GM18861 (cell line): ENCODE measurements at regions not wholly inside any gene's neighbourhood (a gene's known extent, or its start where the extent isn't known, plus 50 kb on each side); places are given as distances from the start of the nearest gene placed in this dataset.
A peak's percentile ranks its signal among the peaks of the same experiment; 100 is the strongest.

Experiments
- ATAC-seq: cut with Tn5 transposase; IDR thresholded peaks from one replicate; pipeline ENCODE4 v1.9.1; 2021; ENCODE audit not compliant: unreplicated experiment

DNA sequence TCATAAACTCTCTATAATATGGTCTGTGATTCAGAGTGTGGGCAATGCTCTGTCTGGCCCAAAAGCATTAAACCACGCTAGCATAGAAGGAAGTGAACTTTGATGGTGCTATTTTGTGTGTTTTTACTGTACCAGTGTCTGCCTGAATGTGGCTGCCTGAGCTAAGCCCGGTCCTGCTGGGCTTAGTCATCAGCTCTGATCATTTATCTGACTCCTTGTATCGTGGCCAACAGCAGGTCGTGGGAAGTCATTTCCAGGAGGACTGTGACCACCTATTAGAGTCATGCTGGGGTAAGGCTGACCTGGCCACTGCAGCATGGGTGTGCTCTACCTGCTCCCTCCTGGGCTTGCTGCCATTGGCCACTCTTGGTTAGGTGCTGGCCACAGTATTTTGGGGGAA, 239.1 kb upstream of the CEP162 start:
- ATAC-seq, result no peak

- no peak for ATAC-seq
Observed at GRCh38 chr6:84464471-84464870, 237.0 kb upstream of the CEP162 start.

DNA sequence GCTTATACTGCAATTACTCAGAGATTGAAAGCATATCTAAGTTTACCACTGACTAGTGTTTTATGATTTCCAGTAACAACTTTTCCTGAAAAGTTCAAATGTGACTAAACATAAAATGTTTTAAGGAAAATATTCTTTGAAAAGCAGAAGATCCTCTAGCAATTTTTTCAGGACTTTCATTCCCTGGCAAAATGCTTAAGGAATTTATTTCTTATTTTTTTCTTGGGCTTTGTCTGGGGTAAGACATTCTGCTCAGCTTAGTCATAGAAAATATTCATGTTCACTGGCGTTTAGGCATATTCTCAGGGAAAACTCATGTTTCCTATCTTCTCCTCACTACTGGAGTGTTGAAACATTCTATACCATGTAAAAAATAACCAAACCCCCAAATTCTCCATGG, 235.3 kb upstream of the CEP162 start:
- ATAC-seq, result no peak

DNA sequence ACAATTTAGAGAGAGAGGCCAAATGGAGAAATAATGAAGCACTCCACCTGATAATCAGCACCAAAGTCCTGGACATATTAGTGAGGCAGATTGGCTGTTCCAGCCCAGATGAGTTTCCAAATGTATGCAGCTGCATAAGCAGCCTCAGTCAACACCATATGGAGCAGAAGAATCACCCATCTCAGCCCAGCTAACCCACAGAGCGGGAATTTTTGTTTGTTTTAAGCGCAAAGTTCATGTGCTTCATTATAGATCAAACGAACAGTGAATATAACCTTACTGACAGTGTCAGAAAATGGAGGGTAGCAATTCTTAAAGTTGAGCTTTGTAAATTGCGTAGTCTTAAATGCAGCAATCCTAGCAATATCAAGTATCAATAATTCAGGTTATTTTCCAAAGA, 234.0 kb upstream of the CEP162 start:
- ATAC-seq, result no peak

DNA sequence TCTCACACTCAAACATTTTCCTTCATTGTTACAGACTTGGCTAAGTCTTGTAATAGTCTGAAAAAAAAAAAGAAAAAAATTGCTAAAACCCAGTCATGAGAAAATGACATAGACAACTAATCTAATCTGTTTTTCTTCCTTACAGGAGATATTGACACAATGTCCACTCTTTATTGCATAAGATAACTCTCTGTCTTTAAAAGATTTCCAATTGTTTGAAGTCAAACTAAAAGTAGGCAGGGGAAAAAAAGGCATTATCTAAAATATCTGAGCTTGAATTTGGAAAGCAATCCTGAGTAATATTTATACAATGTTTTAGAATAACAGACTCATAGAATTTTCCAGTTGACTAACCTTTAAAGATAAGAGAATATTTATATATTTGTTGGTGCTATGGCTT, 233.0 kb upstream of the CEP162 start:
- no peak for ATAC-seq

DNA sequence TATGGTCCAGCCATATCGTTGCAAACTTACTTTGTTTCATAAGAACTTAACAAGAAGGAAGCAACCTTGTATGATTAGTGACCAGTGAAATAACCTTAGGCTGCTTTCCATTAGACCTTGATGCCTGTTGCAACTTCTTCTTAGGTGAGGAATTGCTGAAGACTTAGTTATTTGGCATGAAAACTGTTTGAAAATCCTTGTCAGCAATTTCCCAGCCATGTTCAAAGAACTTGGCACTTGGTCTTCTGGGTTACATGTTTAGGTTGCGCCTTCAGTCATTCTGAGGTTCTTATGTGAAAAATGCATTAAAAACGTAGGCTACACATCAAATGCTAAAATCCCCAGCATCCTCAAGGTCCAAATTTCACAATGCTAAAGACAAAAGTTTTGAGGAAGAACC, 232.0 kb upstream of the CEP162 start:
- no peak for ATAC-seq

DNA sequence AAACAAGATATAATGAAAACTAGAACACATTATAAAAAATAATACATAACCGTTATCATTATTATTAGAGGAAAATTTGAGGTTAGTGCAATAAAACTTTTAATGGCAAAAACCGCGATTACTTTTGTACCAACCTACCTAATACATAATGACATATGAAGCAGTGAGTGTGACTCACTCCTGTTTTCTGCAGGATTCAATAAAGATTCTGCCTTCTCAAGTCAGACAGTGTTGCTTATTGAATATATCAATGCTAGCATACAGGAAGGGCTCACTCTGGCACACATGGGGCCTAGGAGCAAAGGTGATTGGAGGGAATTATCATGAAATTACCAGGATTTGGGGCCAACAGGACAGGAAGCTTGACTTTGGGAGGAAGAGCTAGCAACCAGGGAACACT, 230.8 kb upstream of the CEP162 start:
- no peak for ATAC-seq

- ATAC-seq, result no peak
Observed at GRCh38 chr6:84457276-84457675, 229.8 kb upstream of the CEP162 start.

GRCh38 chr6:84456803-84457202, 229.4 kb upstream of the CEP162 start:
- ATAC-seq, result no peak

DNA sequence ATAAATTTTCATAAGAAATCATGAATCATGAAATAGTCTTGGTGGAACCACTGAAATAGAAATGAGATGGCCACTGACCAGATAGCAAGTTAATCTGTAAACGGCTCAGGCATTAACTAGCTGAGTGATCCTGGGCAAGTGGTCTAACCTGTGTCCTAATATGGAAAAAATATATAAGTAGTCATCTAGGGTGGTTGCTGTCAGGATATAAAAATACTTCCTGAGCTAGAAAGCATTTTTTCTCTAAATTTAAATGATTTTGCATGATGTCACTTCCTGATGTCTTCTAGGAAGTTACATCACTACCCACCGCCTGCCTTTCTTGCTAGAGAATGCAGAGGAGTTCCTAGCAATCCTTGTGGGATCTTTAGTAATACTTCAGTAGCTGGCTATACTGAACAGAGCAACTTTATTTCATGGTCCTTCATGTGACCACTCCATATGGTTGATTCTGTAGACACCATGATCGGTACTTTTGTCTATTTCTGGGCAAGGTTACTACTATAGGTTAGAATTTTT, 228.1 kb upstream of the CEP162 start:
- ATAC-seq, result no peak

DNA sequence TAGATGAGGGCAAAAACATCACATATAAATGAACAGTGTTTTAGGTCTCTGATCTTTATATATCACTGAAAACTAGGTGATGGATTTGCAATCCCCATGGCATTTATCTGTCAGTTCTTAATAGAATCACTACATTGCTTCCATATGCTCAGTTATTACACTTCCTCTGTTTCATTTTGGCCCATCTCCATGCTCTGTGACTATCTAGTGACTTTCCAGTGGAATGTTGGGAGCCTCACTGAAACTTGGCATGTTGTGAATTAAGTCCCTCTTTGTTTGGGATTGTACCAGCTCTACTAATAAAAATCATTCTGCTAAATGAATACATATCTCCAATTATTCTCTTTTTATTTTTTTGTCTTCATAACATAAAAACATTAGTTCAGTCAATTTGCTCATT, 226.1 kb upstream of the CEP162 start:
- no peak for ATAC-seq

- ATAC-seq, result no peak
Observed at GRCh38 chr6:84450018-84450417, 222.6 kb upstream of the CEP162 start.

DNA sequence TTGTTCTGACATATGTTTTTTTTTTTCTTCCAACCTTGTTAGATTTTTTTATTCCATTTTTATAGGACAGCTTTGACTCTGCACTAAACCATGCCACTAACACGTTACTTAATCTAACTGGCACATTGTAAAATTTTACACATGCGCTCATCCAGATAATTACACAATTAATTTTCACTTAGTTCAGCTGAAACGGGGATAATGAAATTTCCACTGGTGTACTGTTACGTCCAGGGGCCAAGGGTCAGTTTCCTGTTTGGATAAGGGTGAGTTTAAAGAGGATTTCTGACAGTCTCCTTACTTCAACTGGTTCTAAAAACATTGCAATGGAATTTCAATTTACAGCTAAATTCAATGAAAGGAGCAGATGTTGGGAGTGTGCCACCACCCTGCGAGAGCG, 221.8 kb upstream of the CEP162 start:
- ATAC-seq, result no peak

- ATAC-seq, result no peak
Observed at GRCh38 chr6:84448331-84448730, 220.9 kb upstream of the CEP162 start.

DNA sequence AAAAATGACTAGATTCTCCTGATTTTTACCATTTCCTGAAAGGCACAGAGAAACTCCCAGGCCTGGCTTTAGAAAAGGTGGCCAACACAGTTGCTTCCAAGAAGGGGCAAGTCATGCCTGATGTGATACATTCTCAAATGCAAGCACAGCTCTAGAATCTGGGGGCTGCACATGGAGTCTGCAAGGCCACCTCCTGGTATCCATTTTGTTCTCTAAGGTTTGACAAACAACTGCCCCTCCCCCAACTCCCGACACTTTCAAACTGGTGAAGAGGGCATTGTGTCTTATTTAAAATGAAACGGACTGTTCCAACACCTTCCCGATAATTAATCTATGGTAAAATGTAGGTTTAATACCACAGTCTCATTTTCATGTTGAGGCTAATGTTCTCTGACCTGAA, 220.2 kb upstream of the CEP162 start:
- no peak for ATAC-seq

GRCh38 chr6:84445068-84445467, 217.6 kb upstream of the CEP162 start:
- no peak for ATAC-seq

- no peak for ATAC-seq
Observed at GRCh38 chr6:84442208-84442607, 214.8 kb upstream of the CEP162 start.

GRCh38 chr6:84441456-84441855, 214.0 kb upstream of the CEP162 start:
- no peak for ATAC-seq

- no peak for ATAC-seq
Observed at GRCh38 chr6:84434550-84434949, 207.1 kb upstream of the CEP162 start.

- ATAC-seq, result no peak
Observed at GRCh38 chr6:84432619-84433018, 205.2 kb upstream of the CEP162 start.

- ATAC-seq, result peak; percentile 90
Observed at GRCh38 chr6:84428300-84428907, 201.0 kb upstream of the CEP162 start.

- ATAC-seq, result no peak
Observed at GRCh38 chr6:84425971-84426705, 198.7 kb upstream of the CEP162 start.

- no peak for ATAC-seq
Observed at GRCh38 chr6:84424956-84425355, 197.5 kb upstream of the CEP162 start.
